ENCODE measurements at regions not wholly inside any gene's neighbourhood (a gene's known extent, or its start where the extent isn't known, plus 50 kb on each side); places are given as distances from the start of the nearest gene placed in this dataset.

DNA sequence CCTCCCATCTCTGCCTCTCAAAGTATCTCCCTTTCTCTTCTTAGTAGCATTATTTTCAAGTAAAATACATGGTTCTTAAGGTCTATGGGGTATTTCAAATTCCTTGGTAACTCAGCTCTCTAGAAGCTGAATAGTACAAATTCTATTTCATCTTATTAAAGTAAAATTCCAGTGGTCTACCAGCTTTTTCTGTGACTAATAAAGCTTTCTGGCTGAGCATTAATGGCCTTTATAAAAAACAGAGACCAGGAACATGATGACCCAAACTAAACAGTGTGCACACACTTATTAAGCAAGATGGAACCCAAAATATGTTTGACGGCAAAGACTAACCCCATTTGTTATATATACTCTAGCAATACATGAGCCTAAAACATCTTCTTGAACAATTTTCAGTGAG, 142.6 kb downstream of the OR2K2 start:
- Histone ChIP-seq H3K4me1 (ENCODE audit: control insufficient read depth, low read length) (no peaks in the 10 kb centered on the region), H4K20me1 (ENCODE audit: control insufficient read depth, insufficient read depth, low read depth, low read length) (no peaks in the 10 kb centered on the region), H3K4me3 (ENCODE audit: low read length) (no peak overlapping the region), H3K4me2 (ENCODE audit: low read length) (no peak overlapping the region), H3K9me3 (ENCODE audit: control insufficient read depth, insufficient read depth, low read length) (no peaks in the 10 kb centered on the region), H3K27ac (ENCODE audit: low read depth, low read length) (no peak overlapping the region), H3K79me2 (ENCODE audit: control insufficient read depth, low read length) (no peaks in the 10 kb centered on the region), H3K27me3 (ENCODE audit: control insufficient read depth, low read length) (no peaks in the 10 kb centered on the region), H3F3A (ENCODE audit: control insufficient read depth, insufficient read depth) (no peaks in the 10 kb centered on the region), H3K36me3 (ENCODE audit: control insufficient read depth, low read length) (no peaks in the 10 kb centered on the region), H3K9me2 (replicated peaks; ENCODE audit: control insufficient read depth, low read length) (no peaks in the 10 kb centered on the region)
- TF ChIP-seq, protein P1, sequence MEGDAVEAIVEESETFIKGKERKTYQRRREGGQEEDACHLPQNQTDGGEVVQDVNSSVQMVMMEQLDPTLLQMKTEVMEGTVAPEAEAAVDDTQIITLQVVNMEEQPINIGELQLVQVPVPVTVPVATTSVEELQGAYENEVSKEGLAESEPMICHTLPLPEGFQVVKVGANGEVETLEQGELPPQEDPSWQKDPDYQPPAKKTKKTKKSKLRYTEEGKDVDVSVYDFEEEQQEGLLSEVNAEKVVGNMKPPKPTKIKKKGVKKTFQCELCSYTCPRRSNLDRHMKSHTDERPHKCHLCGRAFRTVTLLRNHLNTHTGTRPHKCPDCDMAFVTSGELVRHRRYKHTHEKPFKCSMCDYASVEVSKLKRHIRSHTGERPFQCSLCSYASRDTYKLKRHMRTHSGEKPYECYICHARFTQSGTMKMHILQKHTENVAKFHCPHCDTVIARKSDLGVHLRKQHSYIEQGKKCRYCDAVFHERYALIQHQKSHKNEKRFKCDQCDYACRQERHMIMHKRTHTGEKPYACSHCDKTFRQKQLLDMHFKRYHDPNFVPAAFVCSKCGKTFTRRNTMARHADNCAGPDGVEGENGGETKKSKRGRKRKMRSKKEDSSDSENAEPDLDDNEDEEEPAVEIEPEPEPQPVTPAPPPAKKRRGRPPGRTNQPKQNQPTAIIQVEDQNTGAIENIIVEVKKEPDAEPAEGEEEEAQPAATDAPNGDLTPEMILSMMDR (IDR thresholded peaks at IDR 0.05; ENCODE audit: low read depth, low read length, poor library complexity, severe bottlenecking): no peak
- TF ChIP-seq EZH2phosphoT487 (IDR thresholded peaks at IDR 0.05; ENCODE audit: borderline replicate concordance, low read length): no peak

DNA sequence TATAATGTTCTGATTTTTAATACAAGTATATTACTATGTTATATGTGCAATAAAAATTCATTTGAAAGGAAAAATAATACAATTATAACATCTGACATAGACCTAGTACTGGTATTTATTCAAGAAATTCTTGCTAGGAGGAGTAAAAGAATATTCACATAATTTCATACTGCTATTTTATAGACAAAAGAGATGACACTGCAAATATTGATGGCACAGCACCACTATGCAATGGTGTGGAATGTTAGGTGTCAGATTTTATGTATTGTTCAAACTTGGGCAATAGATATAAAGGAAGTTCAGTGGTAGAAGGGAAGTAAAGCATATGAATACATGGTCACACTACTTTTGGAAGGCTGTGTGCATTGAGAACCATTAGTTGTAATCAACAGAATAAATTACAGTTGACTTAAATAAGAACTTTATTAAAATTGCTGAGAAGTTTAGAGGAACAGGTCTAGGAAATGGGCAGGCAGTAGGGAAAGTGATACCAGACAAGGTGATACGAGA, 143.9 kb downstream of the OR2K2 start:
- no peaks in the 10 kb centered on the region for H3K79me2 ChIP-seq (ENCODE audit: control insufficient read depth, low read length)
- no peaks in the 10 kb centered on the region for H3K4me1 ChIP-seq (ENCODE audit: control insufficient read depth, low read length)
- H3K4me2 ChIP-seq (ENCODE audit: low read length): no peak overlapping the region
- H3K36me3 ChIP-seq (ENCODE audit: control insufficient read depth, low read length): no peaks in the 10 kb centered on the region
- H3K27ac ChIP-seq (ENCODE audit: low read depth, low read length): no peak overlapping the region
- TF ChIP-seq EZH2phosphoT487 (IDR thresholded peaks at IDR 0.05; ENCODE audit: borderline replicate concordance, low read length): no peak
- TF ChIP-seq, protein P1 (IDR thresholded peaks at IDR 0.05; ENCODE audit: low read depth, low read length, poor library complexity, severe bottlenecking): no peak
- H4K20me1 ChIP-seq (ENCODE audit: control insufficient read depth, insufficient read depth, low read depth, low read length): no peaks in the 10 kb centered on the region
- no peaks in the 10 kb centered on the region for H3K9me3 ChIP-seq (ENCODE audit: control insufficient read depth, insufficient read depth, low read length)
- H3K9me2 ChIP-seq (replicated peaks; ENCODE audit: control insufficient read depth, low read length): no peaks in the 10 kb centered on the region
- no peaks in the 10 kb centered on the region for H3F3A ChIP-seq (ENCODE audit: control insufficient read depth, insufficient read depth)
- no peak overlapping the region for H3K4me3 ChIP-seq (ENCODE audit: low read length)
- no peaks in the 10 kb centered on the region for H3K27me3 ChIP-seq (ENCODE audit: control insufficient read depth, low read length)

DNA sequence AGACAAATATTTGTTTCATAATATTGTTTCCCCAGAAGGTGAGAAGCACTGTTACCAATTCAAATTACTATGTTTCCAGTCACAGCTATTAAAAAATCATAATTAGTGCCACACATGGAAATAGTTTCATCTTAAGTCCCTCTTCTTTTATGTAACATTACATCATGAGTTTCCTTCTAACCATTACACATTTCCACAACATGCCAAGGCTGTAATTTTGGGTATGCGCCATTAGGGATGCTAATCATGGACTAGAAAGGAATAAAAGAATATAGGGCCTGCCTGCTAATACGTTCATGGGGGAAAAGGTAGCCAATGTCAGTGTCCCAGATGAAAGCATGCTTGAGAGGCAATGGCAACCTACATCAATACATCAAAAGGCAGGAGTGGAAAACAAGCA, 142.5 kb upstream of the LPAR1 start:
- Histone ChIP-seq H3K36me3 (ENCODE audit: control insufficient read depth, low read length) (no peaks in the 10 kb centered on the region), H4K20me1 (ENCODE audit: control insufficient read depth, insufficient read depth, low read depth, low read length) (no peaks in the 10 kb centered on the region), H3K4me3 (ENCODE audit: low read length) (no peak overlapping the region), H3F3A (ENCODE audit: control insufficient read depth, insufficient read depth) (no peaks in the 10 kb centered on the region), H3K9me2 (replicated peaks; ENCODE audit: control insufficient read depth, low read length) (no peaks in the 10 kb centered on the region), H3K4me2 (ENCODE audit: low read length) (no peak overlapping the region), H3K27ac (ENCODE audit: low read depth, low read length) (no peak overlapping the region), H3K27me3 (ENCODE audit: control insufficient read depth, low read length) (no peaks in the 10 kb centered on the region), H3K4me1 (ENCODE audit: control insufficient read depth, low read length) (no peaks in the 10 kb centered on the region), H3K9me3 (ENCODE audit: control insufficient read depth, insufficient read depth, low read length) (no peaks in the 10 kb centered on the region), H3K79me2 (ENCODE audit: control insufficient read depth, low read length) (no peaks in the 10 kb centered on the region)
- TF ChIP-seq, protein P1 (IDR thresholded peaks at IDR 0.05; ENCODE audit: low read depth, low read length, poor library complexity, severe bottlenecking): no peak
- TF ChIP-seq EZH2phosphoT487 (IDR thresholded peaks at IDR 0.05; ENCODE audit: borderline replicate concordance, low read length): no peak
